ENCODE measurements at regions not wholly inside any gene's neighbourhood (a gene's known extent, or its start where the extent isn't known, plus 50 kb on each side); places are given as distances from the start of the nearest gene placed in this dataset.

DNA sequence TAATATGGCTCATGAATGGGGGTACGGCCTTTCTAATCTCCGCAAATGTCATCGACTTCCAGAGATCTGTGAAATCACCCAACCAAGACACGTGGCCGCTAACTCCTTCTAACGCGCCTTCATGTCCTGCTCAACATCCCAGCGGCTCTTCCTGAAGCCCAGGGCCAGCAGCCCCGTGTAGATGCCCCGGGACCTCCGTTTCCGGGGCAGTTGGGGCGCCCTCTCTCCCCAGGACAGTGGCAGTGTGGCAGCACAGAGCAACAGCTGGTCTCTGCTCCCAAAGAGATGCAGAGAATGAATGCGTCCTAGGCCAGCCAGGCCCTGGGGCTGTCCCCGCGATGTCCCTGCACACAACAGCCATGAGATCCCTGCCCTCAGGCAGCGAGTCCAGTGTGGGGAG is 153.5 kb downstream of the RBFOX3 start:
- in situ Hi-C loops (cut with MboI; ENCODE audit: low sequenced_read_pairs) = no loop called here

DNA sequence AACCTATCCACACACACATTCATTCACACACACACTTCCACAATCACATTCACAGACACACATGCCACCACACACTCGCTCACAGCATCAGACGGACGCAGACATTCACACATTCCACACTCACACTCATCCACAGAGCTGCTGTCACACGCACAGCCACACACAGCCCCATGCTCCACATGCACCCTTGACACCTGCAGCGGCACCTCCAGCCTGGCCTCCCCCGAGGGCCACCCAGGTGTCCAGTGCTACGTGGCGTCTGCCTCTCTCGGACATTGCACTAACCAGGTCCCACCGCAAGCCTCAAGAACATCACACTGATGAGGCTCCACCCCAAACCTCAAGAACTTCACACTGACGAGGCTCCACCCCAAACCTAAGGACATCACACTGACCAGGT is 155.2 kb downstream of the RBFOX3 start:
- in situ Hi-C loops (cut with MboI; ENCODE audit: low sequenced_read_pairs) = no loop called here

DNA sequence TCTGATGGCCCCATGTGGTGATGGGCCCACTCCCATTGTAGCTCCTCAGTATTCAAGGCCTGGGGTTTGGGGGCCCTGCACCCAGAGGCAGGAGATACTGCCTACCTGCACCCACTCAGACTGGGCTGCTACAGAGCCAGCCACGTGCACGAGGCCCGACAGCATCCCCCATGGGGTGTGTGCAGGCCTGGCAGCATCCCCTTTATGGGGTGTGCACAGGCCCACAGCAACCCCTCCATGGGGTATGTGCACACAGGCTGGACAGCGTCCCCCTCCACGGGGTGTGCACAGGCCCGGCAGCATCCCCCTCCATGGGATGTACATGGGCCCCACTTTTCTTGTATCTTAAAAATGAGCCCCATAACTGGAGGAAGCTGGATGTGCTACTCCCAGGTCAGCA is 156.0 kb downstream of the RBFOX3 start:
- in situ Hi-C loops (cut with MboI; ENCODE audit: low sequenced_read_pairs) = no loop called here

DNA sequence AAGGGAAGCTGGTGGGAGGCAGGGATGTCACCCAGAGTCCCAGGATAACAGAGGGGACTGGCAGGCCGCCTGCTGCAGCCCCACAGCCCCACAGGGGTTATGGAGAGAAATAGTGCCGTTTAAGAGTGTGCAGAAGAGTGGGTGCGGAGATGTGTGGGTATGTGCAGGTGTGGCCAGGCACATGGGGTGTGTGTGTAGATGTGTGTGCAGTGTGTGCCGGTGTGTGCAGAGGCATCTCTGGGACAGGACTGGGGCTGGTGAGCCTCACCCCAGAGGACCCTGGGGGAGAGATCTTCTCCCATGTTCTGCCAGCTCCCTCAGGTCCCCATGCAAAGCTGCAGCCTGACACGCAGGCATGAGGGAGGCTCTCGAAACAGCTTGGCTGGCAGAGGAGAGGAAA is 157.4 kb downstream of the RBFOX3 start:
- in situ Hi-C loops (cut with MboI; ENCODE audit: low sequenced_read_pairs) = no loop called here

DNA sequence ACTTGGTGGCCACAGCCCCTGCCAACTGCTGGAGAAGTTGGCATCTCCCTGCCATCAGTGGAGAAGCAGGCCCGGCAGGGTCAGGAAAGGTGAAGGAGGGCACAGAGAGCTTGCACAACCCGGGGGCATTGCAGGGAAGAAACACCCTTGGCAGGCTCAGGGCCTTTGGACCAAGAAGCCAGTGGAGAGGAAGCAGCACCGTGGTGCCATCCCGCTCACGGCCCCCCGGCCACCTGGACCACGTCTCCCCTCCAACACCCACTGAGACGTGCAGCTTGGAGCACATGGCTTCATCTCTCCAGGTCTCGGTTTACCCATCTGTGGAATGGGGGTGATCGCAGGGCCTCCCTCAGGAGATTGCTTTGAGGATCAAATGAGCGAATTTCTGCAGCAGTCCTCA is 158.1 kb downstream of the RBFOX3 start:
- in situ Hi-C loops (cut with MboI; ENCODE audit: low sequenced_read_pairs) = no loop called here

DNA sequence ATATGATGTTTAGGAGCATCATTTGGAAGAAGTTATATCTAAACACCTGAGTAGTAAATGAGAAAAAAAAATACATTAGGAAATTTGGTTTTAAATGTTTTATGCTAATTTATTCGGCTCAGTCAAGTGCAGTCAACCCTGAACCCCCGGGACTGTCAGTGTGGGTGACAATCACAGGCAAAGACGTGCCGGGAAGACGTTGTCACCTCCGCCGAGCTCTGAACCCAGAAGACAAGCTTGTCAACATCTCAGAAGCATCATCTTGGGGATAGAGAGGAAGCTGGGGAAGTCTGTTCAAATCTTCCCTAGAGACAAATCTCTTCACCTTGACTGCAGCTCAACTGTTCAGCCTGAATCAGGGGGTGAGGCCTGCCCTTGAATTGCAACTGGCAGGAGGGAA is 159.7 kb downstream of the RBFOX3 start:
- in situ Hi-C loops (cut with MboI; ENCODE audit: low sequenced_read_pairs) = no loop called here

DNA sequence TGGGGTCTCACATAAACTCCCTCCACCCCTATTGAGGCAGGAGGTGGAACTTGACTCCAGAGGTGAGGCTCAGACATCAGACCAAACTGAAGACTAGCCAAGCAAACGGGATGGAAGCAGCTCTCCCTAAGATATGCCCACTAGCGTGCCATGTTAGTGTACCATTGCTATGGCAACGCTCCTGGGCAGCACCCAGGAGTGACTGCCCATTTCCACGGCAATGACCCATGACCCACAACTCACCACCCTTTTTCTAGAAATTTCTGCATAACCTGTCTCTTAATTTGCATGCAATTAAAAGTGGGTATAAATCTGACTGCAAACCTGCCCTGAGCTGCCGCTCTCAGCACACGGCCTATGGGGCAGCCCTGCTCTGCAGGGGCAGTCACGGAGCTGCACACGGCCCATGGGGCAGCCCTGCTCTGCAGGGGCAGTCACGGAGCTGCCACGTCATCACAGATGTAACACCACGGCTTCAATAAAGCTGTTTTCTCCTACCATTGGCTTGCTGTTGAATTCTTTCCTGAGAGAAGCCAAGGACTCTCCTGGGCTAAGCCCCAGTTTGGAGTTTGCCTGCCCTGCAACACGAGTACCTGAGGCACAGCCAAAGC is 164.3 kb downstream of the RBFOX3 start:
- in situ Hi-C loops (cut with MboI; ENCODE audit: low sequenced_read_pairs) = no loop called here

DNA sequence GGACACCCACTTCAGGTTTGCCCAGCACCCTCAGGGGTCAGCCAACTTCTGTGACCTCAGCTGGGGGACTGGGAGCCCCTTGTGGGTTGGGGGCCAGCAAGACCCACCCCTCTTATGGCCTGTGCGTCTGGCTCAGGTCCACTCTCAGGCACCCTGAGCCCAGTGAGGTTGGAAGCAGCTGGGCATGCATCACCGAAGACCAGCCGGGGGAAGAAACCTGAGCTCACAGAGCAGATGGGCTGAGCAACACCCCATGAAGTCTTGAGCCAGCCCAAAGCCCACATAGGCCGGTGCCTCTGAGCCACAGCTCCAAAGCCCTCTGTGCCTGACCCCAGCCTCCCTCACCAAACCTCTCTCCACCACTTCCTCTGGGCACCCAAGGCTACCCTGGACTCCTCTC is 166.7 kb downstream of the RBFOX3 start:
- in situ Hi-C loops (cut with MboI; ENCODE audit: low sequenced_read_pairs) = no loop called here

DNA sequence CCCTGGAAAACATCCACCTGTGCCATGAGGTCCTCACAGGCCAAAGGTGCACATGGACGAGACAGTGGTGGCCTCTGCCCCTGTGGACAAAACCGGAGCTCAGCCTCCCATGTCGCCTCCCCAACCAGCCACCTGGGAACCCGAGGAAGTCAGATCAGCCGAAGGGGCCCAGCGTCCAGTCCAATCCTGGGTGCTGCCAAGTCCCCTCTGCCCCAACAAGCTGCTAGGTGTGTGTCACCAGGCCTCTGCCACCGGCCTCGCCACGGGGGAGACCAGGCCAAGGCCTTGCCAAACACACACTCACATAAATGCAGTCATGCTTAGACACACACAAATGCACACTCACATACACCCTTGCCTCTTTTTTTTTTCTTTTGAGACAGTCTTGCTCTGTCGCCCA is 167.8 kb downstream of the RBFOX3 start:
- in situ Hi-C loops (cut with MboI; ENCODE audit: low sequenced_read_pairs) = no loop called here

DNA sequence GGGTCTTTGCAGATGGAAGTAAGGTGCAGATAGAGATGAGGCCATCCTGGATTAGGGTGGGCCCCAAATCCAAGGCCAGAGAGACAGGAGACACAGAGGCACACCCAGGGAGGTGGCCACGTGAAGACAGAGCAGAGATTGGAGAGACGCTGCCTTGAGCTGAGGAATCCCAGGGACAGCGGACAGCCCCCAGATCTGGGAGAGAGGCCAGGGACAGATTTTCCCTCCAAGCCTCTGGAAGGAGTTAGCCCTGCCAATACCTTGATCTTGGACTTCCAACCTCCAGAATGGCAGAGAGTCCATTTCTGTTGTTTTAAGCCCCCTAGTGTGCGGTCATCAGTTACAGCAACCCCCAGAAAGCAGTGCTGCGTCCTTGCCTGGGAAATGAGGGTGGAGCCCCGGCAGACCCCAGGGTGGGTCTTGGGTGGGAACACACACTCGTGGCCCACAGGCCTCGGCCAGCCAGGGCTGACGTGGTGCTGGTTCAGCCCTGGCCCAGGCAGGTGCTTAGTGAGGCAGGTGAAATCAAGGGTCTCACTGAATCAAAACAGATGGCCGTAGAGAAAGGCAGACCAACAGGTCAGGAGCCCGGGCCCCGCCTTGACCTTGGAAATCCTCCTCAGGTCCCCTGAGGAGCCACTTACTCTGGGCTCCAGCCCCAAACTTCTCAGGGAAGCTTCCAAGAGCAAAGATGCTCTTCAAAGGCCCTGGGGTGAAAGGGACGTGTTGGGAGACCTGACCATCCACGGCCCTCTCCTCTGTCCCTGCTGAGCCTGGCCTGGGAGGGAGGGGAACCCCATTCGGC is 169.3 kb downstream of the RBFOX3 start:
- in situ Hi-C loops (cut with MboI; ENCODE audit: low sequenced_read_pairs) = no loop called here

DNA sequence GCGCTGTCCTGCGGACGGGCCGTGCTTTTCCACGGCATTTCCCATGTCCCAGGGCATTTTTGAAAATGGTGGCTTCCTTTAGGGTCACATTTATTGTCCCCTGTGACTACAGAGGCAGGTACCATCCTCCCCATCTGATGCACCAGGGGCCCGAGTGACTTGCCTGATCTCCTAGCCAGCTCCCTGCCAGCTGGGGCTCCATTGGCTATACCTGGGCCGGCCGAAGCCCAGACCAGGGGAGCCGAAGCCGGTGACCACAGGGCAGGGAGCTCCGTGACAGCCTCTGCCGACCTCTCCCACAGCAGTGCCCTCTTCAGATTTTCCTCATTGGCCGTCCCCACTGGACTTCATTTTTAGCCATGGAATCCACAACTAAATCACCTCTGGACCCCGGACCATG is 170.6 kb downstream of the RBFOX3 start:
- in situ Hi-C loops (cut with MboI; ENCODE audit: low sequenced_read_pairs) = no loop called here

DNA sequence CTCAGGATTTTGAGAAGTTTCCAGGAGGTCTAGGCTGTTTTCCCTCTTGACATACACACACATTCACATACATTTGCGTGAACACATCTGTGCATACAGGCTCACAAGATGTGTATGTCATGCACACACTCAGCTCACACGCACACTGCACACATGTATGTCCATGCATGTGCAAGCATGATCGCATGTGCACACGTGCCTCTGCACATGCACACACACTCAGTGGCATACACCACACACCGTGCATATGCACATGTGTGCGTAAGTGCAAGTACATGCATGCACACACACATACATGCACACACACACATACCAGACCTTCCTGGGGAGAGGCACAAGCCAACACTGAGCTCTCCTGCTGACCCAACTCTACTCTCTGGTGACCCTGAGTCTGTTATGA is 171.4 kb downstream of the RBFOX3 start:
- in situ Hi-C loops (cut with MboI; ENCODE audit: low sequenced_read_pairs) = no loop called here

DNA sequence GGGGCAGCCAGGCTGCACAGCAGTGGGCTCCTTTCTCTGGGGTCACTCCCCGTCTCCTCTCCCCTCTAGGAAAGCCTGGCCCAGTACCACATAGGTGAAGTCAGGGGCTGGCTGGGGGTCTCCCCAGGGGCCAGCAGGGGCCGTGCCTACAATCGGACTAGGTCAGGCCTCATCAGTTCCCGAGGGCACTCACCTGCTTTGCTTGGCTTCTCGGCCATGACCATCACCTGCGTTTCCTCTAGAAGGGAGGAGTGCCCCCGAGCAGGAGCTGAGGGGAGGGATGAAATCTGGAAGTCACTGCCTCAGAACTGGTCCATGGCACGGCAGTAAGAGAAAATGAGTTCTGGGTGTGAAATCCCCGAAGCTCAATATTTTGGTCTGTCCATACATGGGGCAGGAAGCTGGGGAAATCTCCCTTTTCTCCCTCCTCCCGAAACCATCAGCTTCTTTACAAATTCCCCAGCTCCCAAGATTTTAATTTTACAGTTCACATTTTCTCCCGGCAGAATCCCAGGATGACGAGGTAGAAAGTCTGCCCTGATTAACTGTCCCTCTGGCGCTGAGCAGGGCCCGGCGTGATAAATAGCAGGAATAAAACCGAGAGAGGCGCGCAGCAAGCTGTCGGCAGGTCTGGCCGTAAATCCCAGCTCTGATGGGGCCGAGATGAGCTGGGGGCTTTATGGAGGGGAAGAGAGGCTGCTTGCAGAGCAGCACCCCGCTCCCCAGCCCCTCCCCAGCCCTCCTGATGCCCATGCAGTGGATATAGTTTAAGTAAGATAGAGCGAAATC is 172.1 kb downstream of the RBFOX3 start:
- in situ Hi-C loops (cut with MboI; ENCODE audit: low sequenced_read_pairs) = no loop called here

DNA sequence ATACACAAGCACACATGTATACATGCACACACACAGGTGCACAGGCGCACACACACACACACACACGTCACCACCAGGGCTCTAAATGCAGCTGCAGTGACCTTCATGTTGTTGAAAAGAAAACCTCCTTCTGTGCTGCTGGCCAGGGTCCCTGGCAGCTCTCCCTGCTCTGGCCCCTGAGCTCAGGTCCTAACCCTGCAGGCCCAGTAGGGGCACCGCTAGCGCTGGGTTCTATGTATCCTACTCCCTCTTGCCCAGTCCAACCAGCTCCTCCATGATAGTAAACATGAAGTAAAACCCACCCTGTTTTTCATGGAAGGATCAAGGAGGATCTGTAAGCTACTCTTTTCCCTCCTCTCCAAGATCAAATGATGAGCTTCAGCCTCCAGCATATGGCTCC is 172.8 kb downstream of the RBFOX3 start:
- in situ Hi-C loops (cut with MboI; ENCODE audit: low sequenced_read_pairs) = no loop called here

DNA sequence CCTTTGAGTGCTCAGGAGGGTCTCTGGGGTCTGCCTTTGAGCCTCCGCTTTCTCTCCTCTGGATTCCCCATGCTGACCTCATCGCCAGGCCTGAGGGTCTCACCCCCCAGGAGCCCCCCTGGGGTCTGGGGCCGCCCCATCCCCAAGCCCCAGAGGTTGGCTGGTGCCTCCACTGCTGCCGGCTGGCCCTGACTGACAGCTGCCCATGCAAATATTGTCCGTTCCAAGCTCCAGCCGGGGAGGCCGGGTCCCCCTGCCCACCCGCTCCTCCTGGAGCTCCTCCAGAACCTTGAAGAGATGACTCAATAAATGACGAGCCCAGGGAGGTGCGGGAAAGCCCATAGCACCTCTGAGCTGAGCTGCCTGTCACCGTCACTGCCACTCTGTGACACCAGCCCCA is 173.8 kb downstream of the RBFOX3 start:
- in situ Hi-C loops (cut with MboI; ENCODE audit: low sequenced_read_pairs) = no loop called here

DNA sequence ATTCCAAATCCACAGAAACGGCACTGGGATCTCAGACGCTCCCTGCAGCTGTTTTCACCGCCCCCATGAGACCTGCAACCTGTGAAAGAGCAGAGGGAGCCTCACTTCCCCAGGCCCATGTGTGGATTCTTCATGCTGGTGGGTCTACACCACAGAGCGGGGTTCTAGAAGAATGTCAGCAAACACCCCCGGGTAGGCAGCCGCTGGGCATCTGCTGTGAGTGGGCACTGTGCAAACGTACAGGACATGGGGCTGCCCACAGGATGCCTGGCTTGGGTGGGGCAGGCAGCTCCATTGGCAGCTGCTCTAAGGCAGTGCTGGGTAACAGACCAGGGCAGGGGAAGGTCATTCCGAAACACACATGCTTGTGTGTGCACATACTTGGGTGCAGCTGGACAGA is 174.9 kb downstream of the RBFOX3 start:
- in situ Hi-C loops (cut with MboI; ENCODE audit: low sequenced_read_pairs) = no loop called here

DNA sequence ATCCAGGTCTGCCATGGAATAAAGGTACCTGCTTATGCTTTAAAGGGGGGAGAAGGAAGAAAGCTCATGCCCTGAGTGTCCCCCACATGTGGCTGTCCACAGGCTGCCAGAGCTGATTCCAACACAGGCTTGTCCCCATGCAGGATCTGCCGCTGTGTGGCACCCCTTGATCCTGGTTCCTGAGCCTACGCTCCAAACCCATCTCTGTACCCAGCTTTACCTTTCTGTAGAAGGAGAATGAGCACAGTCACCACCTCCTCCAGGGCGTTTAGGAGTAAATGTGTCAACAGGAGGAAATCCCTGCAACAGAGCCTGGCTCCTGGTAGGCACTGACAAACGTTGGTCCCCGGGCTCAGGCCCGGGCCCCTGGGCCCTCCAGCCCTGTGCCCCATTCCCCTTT is 175.6 kb downstream of the RBFOX3 start:
- in situ Hi-C loops (cut with MboI; ENCODE audit: low sequenced_read_pairs) = no loop called here

DNA sequence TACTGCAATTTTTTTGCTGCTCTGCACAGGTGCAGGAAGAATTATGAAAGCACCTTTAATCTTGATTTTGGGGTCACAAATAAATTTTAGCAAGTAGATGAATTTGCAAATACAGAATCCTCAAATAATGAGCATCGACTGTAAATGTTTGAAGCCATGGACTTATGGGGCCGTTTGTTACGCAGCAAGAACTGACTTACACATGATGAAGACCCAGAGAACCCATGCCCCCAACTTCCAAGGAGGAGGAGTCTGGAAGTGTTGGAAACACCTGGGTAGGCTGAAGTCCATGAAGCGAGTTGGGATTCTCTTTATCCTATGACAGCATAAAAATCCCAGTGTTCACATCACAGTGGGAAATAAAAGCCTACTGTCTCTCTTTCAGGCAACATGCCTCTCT is 176.6 kb downstream of the RBFOX3 start:
- in situ Hi-C loops (cut with MboI; ENCODE audit: low sequenced_read_pairs) = no loop called here

DNA sequence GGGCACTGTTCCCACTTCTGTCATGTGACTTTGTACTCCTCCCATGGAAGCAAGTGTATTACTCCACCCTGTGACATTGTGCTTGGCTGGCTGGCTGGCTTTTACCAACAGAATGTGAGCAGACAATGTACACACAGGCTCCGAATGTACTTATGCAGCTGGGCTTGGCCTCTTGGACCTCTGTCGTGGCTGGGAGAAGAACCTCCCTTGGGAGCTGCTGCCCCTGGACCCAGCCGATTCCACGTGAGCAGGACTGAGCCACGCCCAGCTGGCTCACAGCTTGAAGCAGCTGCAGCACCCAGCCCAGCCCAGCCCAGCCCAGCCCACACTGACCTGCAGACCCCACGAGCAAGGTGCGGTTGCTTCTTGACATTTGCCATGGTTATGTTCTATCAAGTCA is 177.5 kb downstream of the RBFOX3 start:
- in situ Hi-C loops (cut with MboI; ENCODE audit: low sequenced_read_pairs) = no loop called here

DNA sequence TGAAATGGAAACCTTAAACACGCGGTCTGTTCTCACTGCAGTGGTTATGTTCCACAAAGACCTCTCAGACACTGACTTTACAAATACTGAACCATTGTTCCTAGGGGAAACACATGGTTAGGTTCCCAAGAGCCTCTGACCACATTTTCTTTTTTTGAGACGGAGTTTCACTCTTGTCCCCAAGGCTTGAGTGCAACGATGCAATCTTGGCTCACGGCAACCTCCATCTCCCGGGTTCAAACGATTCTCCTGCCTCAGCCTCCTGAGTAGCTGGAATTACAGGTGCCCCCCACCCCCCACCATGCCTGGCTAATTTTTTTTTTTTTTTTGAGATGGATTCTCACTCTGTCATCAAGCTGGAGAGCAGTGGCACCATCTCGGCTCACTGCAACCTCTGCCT is 179.7 kb downstream of the RBFOX3 start:
- in situ Hi-C loops (cut with MboI; ENCODE audit: low sequenced_read_pairs) = no loop called here

DNA sequence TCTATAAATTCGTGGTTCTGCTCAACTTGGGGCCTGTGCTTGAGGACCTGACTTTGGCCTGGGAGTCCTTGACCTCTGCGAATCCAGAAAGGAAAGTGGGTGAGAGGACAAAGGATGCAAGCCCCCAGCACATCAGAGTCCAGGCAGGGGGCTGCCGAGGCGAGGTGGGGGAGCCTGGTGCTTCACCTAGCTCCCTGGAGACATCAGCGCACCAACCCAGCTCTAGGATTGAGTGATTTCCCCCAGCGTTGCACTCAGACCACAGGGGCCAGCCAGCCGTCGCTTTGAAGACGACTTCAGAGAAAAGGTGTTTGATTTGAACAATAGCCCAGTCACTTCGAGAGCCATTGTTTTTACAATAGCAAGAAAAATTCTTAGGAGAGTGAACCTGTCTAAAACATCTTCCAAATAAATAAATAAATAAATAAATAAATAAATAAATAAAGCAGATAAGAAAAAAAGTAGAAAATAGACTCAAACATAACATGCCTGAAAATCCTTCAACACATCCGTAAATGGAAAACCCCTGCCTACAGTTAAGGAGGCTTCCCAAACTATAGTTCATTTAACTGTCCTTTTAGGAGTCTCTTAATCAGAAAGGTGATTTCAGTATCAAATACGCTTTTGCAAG is 180.9 kb downstream of the RBFOX3 start:
- in situ Hi-C loops (cut with MboI; ENCODE audit: low sequenced_read_pairs) = no loop called here

DNA sequence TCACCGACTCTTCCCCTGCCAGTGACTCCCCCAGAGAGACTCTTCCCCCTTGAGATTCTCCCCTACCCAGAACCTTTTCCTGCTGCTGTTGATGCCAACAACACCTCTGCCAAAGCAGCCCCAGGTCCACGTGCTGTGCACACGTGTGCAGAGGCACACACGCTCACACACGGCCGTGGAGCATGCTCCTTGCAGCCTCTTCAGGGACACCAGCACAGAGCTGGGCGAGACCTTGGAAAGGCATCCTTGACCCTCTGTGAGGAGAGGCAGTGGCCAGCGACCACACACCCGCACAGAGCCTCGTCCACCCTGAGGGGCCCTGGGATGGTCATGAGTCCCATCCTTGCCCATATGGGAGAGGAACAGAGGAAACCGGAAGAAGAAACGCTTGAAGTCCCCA is 181.9 kb downstream of the RBFOX3 start:
- in situ Hi-C loops (cut with MboI; ENCODE audit: low sequenced_read_pairs) = no loop called here

All from HL-60/S4 (cell line).